ENCODE measurements at regions not wholly inside any gene's neighbourhood (a gene's known extent, or its start where the extent isn't known, plus 50 kb on each side); places are given as distances from the start of the nearest gene placed in this dataset.

DNA sequence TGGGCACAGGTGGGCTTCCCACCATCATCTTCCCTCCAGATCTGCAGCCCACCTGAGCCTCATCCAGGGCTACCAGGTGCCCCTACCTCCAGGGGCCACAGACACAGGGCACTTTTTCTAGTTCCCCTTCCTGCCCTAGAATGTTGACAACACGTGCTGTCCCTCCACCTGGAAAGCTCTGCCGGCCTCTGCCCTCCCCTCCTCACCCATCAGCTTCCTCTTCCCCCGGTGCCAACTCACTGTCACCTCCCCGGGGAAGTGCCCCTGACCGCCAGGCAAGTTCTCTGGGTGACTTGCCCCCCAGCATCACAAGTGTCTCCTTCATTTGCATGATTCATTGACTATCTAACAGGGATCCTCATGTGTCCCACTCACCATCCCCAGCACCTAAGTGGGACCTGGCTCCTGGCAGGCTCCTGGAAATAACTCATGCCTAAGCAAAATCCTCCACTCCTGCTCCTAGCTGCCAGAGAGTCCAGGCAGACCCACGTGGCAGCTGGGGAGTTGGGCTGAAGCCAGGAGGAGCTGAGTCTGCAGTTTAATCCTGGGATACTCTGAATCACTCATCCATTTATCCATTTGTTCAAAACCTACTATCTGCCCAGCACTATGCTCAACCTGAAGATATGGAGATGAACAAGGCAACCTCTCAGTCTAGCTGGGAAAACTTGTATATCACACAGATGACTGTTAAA is 304.4 kb downstream of the FOXL1 start:
- no peaks in the 10 kb centered on the region for H3K9me3 ChIP-seq (ENCODE audit: control insufficient read depth, insufficient read depth, low read length)
- Mint-ChIP-seq H3K4me3 (no peak overlapping the region), H3K27ac (no peak overlapping the region), H3K27me3 (ENCODE audit: low read depth in 2 of 2) (peaks cover 23 to 42% of the 10 kb centered on the region in 2 donors), H3K36me3 (no peaks in the 10 kb centered on the region), H3K4me1 (no peaks in the 10 kb centered on the region), H3K9me3 (no peaks in the 10 kb centered on the region)
- H3K27me3 ChIP-seq (ENCODE audit: control insufficient read depth, insufficient read depth, low read length) = peaks cover 13% of the 10 kb centered on the region
- no peaks in the 10 kb centered on the region for H3K4me1 ChIP-seq (ENCODE audit: control insufficient read depth, insufficient read depth, low read length)
- 0% methylated on average over 6 of the region's 6 CpGs for WGBS (ENCODE audit: insufficient coverage)
- no peak for ATAC-seq
- no peak overlapping the region for H3K4me3 ChIP-seq (ENCODE audit: low read length)
- DNase-seq = no peak
- H3K36me3 ChIP-seq (ENCODE audit: control insufficient read depth, insufficient read depth, low read length) = no peaks in the 10 kb centered on the region
- TF ChIP-seq CTCF (IDR thresholded peaks at IDR 0.05) = no peak
- intact Hi-C loops (cut with micrococcal nuclease) = no loop called here
- H3K27ac ChIP-seq (ENCODE audit: low read length) = no peak overlapping the region

- Mint-ChIP-seq H3K27ac (no peak overlapping the region), H3K27me3 (ENCODE audit: low read depth in 2 of 2) (peaks cover 16 to 32% of the 10 kb centered on the region in 2 donors), H3K4me3 (no peak overlapping the region), H3K9me3 (no peaks in the 10 kb centered on the region), H3K36me3 (no peaks in the 10 kb centered on the region), H3K4me1 (no peaks in the 10 kb centered on the region)
- TF ChIP-seq CTCF (IDR thresholded peaks at IDR 0.05) = no peak
- H3K27me3 ChIP-seq (ENCODE audit: control insufficient read depth, insufficient read depth, low read length) = peaks cover 10% of the 10 kb centered on the region
- no peak for ATAC-seq
- intact Hi-C loops (cut with micrococcal nuclease) = no loop called here
- no peaks in the 10 kb centered on the region for H3K9me3 ChIP-seq (ENCODE audit: control insufficient read depth, insufficient read depth, low read length)
- 85% methylated on average over 14 of the region's 14 CpGs for WGBS (ENCODE audit: insufficient coverage)
- no peaks in the 10 kb centered on the region for H3K4me1 ChIP-seq (ENCODE audit: control insufficient read depth, insufficient read depth, low read length)
- H3K36me3 ChIP-seq (ENCODE audit: control insufficient read depth, insufficient read depth, low read length) = no peaks in the 10 kb centered on the region
- H3K4me3 ChIP-seq (ENCODE audit: low read length) = no peak overlapping the region
- DNase-seq = no peak
- H3K27ac ChIP-seq (ENCODE audit: low read length) = no peak overlapping the region
Measured at GRCh38 chr16:86883583-86884389, 305.4 kb downstream of the FOXL1 start.

GRCh38 chr16:86884390-86884650 is 306.0 kb downstream of the FOXL1 start:
- Mint-ChIP-seq H3K9me3 (peaks cover 0 to 4% of the 10 kb centered on the region in 2 donors), H3K27ac (no peak overlapping the region), H3K4me3 (no peak overlapping the region), H3K27me3 (ENCODE audit: low read depth in 2 of 2) (peaks cover 14 to 28% of the 10 kb centered on the region in 2 donors), H3K36me3 (no peaks in the 10 kb centered on the region), H3K4me1 (no peaks in the 10 kb centered on the region)
- ATAC-seq = no peak
- no peaks in the 10 kb centered on the region for H3K9me3 ChIP-seq (ENCODE audit: control insufficient read depth, insufficient read depth, low read length)
- H3K36me3 ChIP-seq (ENCODE audit: control insufficient read depth, insufficient read depth, low read length) = no peaks in the 10 kb centered on the region
- intact Hi-C loops (cut with micrococcal nuclease) = no loop called here
- no peak for TF ChIP-seq CTCF (IDR thresholded peaks at IDR 0.05)
- H3K4me3 ChIP-seq (ENCODE audit: low read length) = no peak overlapping the region
- 89% methylated on average over 4 of the region's 4 CpGs for WGBS (ENCODE audit: insufficient coverage)
- no peak for DNase-seq
- H3K27ac ChIP-seq (ENCODE audit: low read length) = no peak overlapping the region
- H3K27me3 ChIP-seq (ENCODE audit: control insufficient read depth, insufficient read depth, low read length) = peaks cover 7% of the 10 kb centered on the region
- H3K4me1 ChIP-seq (ENCODE audit: control insufficient read depth, insufficient read depth, low read length) = no peaks in the 10 kb centered on the region

Data from natural killer cell (primary cell).